Liver (tissue), 8 donors: ENCODE measurements at regions not wholly inside any gene's neighbourhood (a gene's known extent, or its start where the extent isn't known, plus 50 kb on each side); places are given as distances from the start of the nearest gene placed in this dataset.

Source experiments
- DNase-seq: peaks from one replicate; pipeline ENCODE4 v3.0.0-alpha.2; 2017; ENCODE audit warnings: low spot score
- H3K27ac ChIP-seq, 2 donors: one replicate each; pipeline ENCODE4 v1.7.0; 2013; ENCODE audit warnings: inconsistent platforms in 2 of 2, low read length in 2 of 2, control low read depth in 1 of 2, low read depth in 1 of 2, mild to moderate bottlenecking in 1 of 2
- H3K27me3 ChIP-seq, 4 donors: one replicate each; pipeline versions ENCODE4 v1.6.1 to v1.7.0; 2013; ENCODE audit warnings: low read length in 3 of 4, inconsistent platforms in 1 of 4, mild to moderate bottlenecking in 1 of 4, moderate library complexity in 1 of 4; ENCODE audit not compliant: control insufficient read depth in 4 of 4, insufficient read depth in 4 of 4
- H3K36me3 ChIP-seq, 4 donors: one replicate each; pipeline versions ENCODE4 v1.6.1 to v1.7.0; 2013; ENCODE audit warnings: low read length in 3 of 4, mild to moderate bottlenecking in 3 of 4, low read depth in 1 of 4, moderate library complexity in 1 of 4; ENCODE audit not compliant: control insufficient read depth in 4 of 4, insufficient read depth in 3 of 4
- H3K4me1 ChIP-seq, 4 donors: one replicate each; pipeline versions ENCODE4 v1.6.1 to v1.7.0; 2013; ENCODE audit warnings: low read length in 3 of 4, mild to moderate bottlenecking in 3 of 4, moderate library complexity in 1 of 4; ENCODE audit not compliant: control insufficient read depth in 4 of 4, insufficient read depth in 4 of 4
- H3K4me3 ChIP-seq, 3 donors: one replicate each; pipeline versions ENCODE4 v1.6.1 to v1.7.0; 2013; ENCODE audit warnings: low read length in 3 of 3, control low read depth in 1 of 3, low read depth in 1 of 3, mild to moderate bottlenecking in 1 of 3
- H3K9ac ChIP-seq, 2 donors: one replicate each; pipeline ENCODE4 v1.7.0; 2013; ENCODE audit warnings: low read length in 2 of 2, mild to moderate bottlenecking in 2 of 2, moderate library complexity in 2 of 2, control low read depth in 1 of 2, low read depth in 1 of 2
- H3K9me3 ChIP-seq, 4 donors: one replicate each; pipeline versions ENCODE4 v1.6.1 to v1.7.0; 2013; ENCODE audit warnings: low read length in 3 of 4; ENCODE audit not compliant: control insufficient read depth in 4 of 4
- EGR1 ChIP-seq, 2 donors: IDR thresholded peaks; 2 replicates each; pipeline ENCODE4 v1.6.1; 2016 to 2018; ENCODE audit warnings: antibody characterized with exemption in 2 of 2, low read depth in 2 of 2
- FOXA1 ChIP-seq: IDR thresholded peaks from 2 replicates; pipeline ENCODE4 v1.6.1; 2016; ENCODE audit warnings: antibody characterized with exemption
- FOXA2 ChIP-seq: IDR thresholded peaks from 2 replicates; pipeline ENCODE4 v1.6.1; 2016; ENCODE audit warnings: antibody characterized with exemption
- GABPA ChIP-seq, 2 donors: IDR thresholded peaks in 1 of 2; conservative IDR thresholded peaks in 1 of 2; 2 replicates each; pipeline ENCODE4 v1.6.1; 2016; ENCODE audit warnings: antibody characterized with exemption in 2 of 2, mild to moderate bottlenecking in 1 of 2, moderate library complexity in 1 of 2
- HNF4A ChIP-seq, 2 donors: conservative IDR thresholded peaks; 2 replicates each; pipeline ENCODE4 v1.6.1; 2016; ENCODE audit warnings: antibody characterized with exemption in 2 of 2, mild to moderate bottlenecking in 2 of 2
- HNF4G ChIP-seq: IDR thresholded peaks from 2 replicates; pipeline ENCODE4 v1.6.1; 2016; ENCODE audit warnings: antibody characterized with exemption
- JUND ChIP-seq, 2 donors: IDR thresholded peaks; 2 replicates each; pipeline ENCODE4 v1.6.1; 2016; ENCODE audit warnings: antibody characterized with exemption in 2 of 2
- NR2F2 ChIP-seq: IDR thresholded peaks from 2 replicates; pipeline ENCODE4 v1.6.1; 2016; ENCODE audit warnings: antibody characterized with exemption
- RAD21 ChIP-seq, 2 donors: IDR thresholded peaks; 2 replicates each; pipeline ENCODE4 v1.6.1; 2016; ENCODE audit warnings: antibody characterized with exemption in 2 of 2, mild to moderate bottlenecking in 2 of 2
- RXRA ChIP-seq, 2 donors: IDR thresholded peaks; 2 replicates each; pipeline ENCODE4 v1.6.1; 2017 to 2018; ENCODE audit warnings: antibody characterized with exemption in 2 of 2, mild to moderate bottlenecking in 1 of 2
- SP1 ChIP-seq: IDR thresholded peaks from 2 replicates; pipeline ENCODE4 v1.6.1; 2018; ENCODE audit warnings: antibody characterized with exemption, mild to moderate bottlenecking
- TAF1 ChIP-seq: conservative IDR thresholded peaks from 2 replicates; pipeline ENCODE4 v1.6.1; 2016; ENCODE audit warnings: antibody characterized with exemption, mild to moderate bottlenecking
- YY1 ChIP-seq: IDR thresholded peaks from 2 replicates; pipeline ENCODE4 v1.6.1; 2016; ENCODE audit warnings: antibody characterized with exemption, mild to moderate bottlenecking
- WGBS: extraction: QIAGEN DNeasy Blood & Tissue Kit; methylation state at CpG from one replicate; pipeline ENCODE4 v1.1.7; 2013; 5-methylcytosine and 5-hydroxymethylcytosine counted together
- TF ChIP-seq, protein P1 (sequence below): fragments of 150-350 bp; IDR thresholded peaks from 2 replicates; pipeline ENCODE4 v1.5.1; 2017; ENCODE audit warnings: improper control_type of control experiment, low read depth, low read length; ENCODE audit not compliant: missing input control
- TF ChIP-seq, protein P2 (sequence below): IDR thresholded peaks from 2 replicates; pipeline ENCODE4 v1.6.1; 2016; ENCODE audit warnings: antibody characterized with exemption
- TF ChIP-seq, protein P3 (sequence below): IDR thresholded peaks from 2 replicates; pipeline ENCODE4 v1.6.1; 2016; ENCODE audit warnings: antibody characterized with exemption, mild to moderate bottlenecking
- TF ChIP-seq, protein P4 (sequence below): IDR thresholded peaks from 2 replicates; pipeline ENCODE4 v1.6.1; 2016; ENCODE audit warnings: antibody characterized with exemption
- TF ChIP-seq, protein P5 (sequence below): IDR thresholded peaks from 2 replicates; pipeline ENCODE4 v1.6.1; 2016; ENCODE audit warnings: antibody characterized with exemption
- donor health status: healthy.
- donor health status: healthy.
- donor health status: healthy.
- donor health status: healthy.
- donor health status: healthy.

DNA sequence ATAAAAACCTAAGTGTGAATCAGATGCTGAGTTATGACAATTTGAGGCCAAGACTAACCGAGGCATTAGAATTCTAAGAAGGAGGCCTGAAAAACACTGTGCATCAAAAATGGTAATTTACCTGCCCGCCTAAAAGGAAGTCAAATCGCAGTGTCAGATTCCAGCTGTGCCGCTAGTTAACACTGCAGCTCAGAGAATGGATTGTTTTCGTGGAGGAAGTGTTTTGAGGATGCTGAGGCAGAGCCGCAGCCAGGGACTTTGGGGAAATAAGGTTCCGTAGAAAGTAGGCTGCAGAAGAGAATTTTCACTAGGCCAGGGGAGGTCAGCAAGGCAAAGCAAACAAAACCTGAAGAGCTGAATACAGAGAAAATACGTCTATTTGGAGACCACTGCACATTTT is 226.4 kb upstream of the ISL1 start (continued):
- TF ChIP-seq, protein P1, sequence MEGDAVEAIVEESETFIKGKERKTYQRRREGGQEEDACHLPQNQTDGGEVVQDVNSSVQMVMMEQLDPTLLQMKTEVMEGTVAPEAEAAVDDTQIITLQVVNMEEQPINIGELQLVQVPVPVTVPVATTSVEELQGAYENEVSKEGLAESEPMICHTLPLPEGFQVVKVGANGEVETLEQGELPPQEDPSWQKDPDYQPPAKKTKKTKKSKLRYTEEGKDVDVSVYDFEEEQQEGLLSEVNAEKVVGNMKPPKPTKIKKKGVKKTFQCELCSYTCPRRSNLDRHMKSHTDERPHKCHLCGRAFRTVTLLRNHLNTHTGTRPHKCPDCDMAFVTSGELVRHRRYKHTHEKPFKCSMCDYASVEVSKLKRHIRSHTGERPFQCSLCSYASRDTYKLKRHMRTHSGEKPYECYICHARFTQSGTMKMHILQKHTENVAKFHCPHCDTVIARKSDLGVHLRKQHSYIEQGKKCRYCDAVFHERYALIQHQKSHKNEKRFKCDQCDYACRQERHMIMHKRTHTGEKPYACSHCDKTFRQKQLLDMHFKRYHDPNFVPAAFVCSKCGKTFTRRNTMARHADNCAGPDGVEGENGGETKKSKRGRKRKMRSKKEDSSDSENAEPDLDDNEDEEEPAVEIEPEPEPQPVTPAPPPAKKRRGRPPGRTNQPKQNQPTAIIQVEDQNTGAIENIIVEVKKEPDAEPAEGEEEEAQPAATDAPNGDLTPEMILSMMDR: no peak
- no peak for TF ChIP-seq NR2F2
- no peak for TF ChIP-seq FOXA1
- TF ChIP-seq, protein P2, sequence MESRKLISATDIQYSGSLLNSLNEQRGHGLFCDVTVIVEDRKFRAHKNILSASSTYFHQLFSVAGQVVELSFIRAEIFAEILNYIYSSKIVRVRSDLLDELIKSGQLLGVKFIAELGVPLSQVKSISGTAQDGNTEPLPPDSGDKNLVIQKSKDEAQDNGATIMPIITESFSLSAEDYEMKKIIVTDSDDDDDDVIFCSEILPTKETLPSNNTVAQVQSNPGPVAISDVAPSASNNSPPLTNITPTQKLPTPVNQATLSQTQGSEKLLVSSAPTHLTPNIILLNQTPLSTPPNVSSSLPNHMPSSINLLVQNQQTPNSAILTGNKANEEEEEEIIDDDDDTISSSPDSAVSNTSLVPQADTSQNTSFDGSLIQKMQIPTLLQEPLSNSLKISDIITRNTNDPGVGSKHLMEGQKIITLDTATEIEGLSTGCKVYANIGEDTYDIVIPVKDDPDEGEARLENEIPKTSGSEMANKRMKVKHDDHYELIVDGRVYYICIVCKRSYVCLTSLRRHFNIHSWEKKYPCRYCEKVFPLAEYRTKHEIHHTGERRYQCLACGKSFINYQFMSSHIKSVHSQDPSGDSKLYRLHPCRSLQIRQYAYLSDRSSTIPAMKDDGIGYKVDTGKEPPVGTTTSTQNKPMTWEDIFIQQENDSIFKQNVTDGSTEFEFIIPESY: no peak
- TF ChIP-seq RAD21 (IDR thresholded peaks at IDR 0.05): no peak
- TF ChIP-seq RXRA (IDR thresholded peaks at IDR 0.05): no peak

DNA sequence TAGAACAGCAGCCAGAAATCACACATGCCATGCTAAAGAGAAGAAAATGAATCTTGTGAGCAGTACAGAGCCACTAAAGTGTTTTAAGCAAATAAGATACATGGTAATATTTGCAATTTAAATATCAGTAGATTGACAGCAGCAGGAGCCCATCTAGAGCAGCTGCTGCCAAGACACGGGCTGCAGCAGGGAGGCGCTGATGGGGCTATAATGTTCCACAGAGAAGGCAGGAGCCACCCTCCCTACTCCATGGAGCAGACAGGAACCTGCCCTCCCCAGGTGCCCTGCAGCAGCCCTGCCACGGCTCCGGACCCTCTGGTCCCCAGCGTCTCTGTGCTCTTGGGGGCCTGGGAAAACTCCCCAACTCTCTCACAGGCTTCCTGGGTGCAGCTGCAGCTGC is 224.1 kb upstream of the ISL1 start:
- TF ChIP-seq RAD21 (IDR thresholded peaks at IDR 0.05) (no peak), JUND (IDR thresholded peaks at IDR 0.05) (no peak), HNF4G (no peak)
- H3K9ac ChIP-seq: no peak overlapping the region
- H3K4me3 ChIP-seq: no peak overlapping the region
- H3K9me3 ChIP-seq: peaks cover 0 to 6% (median 2%) of the 10 kb centered on the region in 4 donors
- H3K27ac ChIP-seq: no peak overlapping the region
- no peaks in the 10 kb centered on the region for H3K36me3 ChIP-seq
- DNase-seq: no peak
- 87% methylated on average over 5 of the region's 5 CpGs for WGBS
- H3K4me1 ChIP-seq: no peaks in the 10 kb centered on the region
- H3K27me3 ChIP-seq: no peaks in the 10 kb centered on the region

DNA sequence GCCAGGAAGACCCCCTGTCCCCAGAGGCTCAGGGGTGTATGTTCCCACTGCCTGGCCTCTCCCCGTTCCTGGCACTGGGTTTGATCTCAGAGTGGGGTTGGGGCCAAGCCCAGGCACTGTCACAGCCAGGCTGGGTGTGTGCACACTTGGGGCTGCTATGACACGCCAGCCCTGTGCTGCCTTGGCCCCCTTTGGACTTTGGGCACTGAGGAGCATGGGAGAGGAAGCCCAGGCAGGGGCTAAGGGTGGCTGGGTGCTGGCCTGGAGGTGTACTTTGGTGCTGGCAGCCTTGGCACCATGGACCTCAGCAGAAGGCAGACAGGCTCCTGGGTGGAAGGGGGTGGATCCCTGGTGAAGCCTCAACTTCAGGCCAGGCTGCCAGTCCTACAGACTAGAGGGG is 223.6 kb upstream of the ISL1 start:
- no peaks in the 10 kb centered on the region for H3K36me3 ChIP-seq
- WGBS: 70% methylated on average over 2 of the region's 2 CpGs
- H3K27ac ChIP-seq: no peak overlapping the region
- no peaks in the 10 kb centered on the region for H3K27me3 ChIP-seq
- H3K4me1 ChIP-seq: no peaks in the 10 kb centered on the region
- no peak for DNase-seq
- no peak overlapping the region for H3K4me3 ChIP-seq
- H3K9me3 ChIP-seq: peaks cover 0 to 6% (median 2%) of the 10 kb centered on the region in 4 donors
- TF ChIP-seq, protein P2: no peak
- TF ChIP-seq, protein P3, sequence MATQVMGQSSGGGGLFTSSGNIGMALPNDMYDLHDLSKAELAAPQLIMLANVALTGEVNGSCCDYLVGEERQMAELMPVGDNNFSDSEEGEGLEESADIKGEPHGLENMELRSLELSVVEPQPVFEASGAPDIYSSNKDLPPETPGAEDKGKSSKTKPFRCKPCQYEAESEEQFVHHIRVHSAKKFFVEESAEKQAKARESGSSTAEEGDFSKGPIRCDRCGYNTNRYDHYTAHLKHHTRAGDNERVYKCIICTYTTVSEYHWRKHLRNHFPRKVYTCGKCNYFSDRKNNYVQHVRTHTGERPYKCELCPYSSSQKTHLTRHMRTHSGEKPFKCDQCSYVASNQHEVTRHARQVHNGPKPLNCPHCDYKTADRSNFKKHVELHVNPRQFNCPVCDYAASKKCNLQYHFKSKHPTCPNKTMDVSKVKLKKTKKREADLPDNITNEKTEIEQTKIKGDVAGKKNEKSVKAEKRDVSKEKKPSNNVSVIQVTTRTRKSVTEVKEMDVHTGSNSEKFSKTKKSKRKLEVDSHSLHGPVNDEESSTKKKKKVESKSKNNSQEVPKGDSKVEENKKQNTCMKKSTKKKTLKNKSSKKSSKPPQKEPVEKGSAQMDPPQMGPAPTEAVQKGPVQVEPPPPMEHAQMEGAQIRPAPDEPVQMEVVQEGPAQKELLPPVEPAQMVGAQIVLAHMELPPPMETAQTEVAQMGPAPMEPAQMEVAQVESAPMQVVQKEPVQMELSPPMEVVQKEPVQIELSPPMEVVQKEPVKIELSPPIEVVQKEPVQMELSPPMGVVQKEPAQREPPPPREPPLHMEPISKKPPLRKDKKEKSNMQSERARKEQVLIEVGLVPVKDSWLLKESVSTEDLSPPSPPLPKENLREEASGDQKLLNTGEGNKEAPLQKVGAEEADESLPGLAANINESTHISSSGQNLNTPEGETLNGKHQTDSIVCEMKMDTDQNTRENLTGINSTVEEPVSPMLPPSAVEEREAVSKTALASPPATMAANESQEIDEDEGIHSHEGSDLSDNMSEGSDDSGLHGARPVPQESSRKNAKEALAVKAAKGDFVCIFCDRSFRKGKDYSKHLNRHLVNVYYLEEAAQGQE: no peak
- TF ChIP-seq FOXA1: no peak
- TF ChIP-seq GABPA (IDR thresholded peaks at IDR 0.05 in 1 of 2, conservative IDR thresholded peaks at IDR 0.05 in 1 of 2): no peak
- TF ChIP-seq, protein P4, sequence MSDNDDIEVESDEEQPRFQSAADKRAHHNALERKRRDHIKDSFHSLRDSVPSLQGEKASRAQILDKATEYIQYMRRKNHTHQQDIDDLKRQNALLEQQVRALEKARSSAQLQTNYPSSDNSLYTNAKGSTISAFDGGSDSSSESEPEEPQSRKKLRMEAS: no peak
- TF ChIP-seq RAD21 (IDR thresholded peaks at IDR 0.05): no peak
- no peak for TF ChIP-seq HNF4A (conservative IDR thresholded peaks at IDR 0.05)
- TF ChIP-seq, protein P1: no peak
- no peak for TF ChIP-seq YY1
- no peak for TF ChIP-seq JUND (IDR thresholded peaks at IDR 0.05)
- TF ChIP-seq HNF4G: no peak
- TF ChIP-seq FOXA2: no peak
- no peak for TF ChIP-seq TAF1
- TF ChIP-seq, protein P5, sequence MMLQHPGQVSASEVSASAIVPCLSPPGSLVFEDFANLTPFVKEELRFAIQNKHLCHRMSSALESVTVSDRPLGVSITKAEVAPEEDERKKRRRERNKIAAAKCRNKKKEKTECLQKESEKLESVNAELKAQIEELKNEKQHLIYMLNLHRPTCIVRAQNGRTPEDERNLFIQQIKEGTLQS: no peak
- TF ChIP-seq RXRA (IDR thresholded peaks at IDR 0.05): no peak
- no peak for TF ChIP-seq NR2F2
- no peak for TF ChIP-seq SP1
- no peak for TF ChIP-seq EGR1 (IDR thresholded peaks at IDR 0.05; ENCODE audit: low read depth in 2 of 2)
- no peak overlapping the region for H3K9ac ChIP-seq
